ENCODE measurements at regions not wholly inside any gene's neighbourhood (a gene's known extent, or its start where the extent isn't known, plus 50 kb on each side); places are given as distances from the start of the nearest gene placed in this dataset.

GRCh38 chr11:98101329-98101728, 919.4 kb upstream of the CNTN5 start:
- DNase-seq = no peak

DNA sequence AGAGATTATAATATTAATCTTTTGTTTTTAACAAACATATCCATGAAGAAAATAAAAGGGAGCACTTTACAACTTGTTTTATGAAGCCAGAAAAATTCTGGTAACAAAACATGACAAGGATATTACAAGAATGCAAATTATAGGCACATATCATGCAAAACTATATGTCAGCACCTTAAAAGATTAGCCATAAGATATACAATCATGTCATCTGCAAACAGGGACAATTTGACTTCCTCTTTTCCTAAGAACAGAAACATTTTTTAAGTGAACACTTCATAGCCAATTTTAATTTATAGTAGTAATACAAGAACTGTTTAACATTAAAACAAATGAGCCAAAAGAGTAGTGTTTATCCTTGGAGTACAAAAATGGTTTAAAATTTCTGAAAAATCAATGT, 916.5 kb upstream of the CNTN5 start:
- DNase-seq = no peak

DNA sequence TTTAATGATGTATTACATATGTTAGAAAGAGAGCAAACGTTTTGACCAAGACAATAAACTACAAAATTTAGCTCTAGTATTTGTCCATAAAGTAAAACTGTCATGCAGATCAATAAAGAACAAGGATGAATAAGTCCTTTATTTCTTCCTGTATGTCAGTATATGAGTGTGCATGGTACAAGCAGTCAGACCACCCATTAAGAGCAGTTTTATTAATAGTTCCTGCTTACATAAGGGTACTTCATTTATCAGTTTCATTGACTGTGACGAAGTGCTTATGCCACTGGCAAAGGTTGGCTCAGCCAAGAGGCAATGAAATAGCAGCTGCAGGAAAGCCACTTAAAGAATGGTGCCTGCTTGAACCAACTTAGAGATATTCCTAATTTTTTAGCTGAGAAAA, 913.0 kb upstream of the CNTN5 start:
- DNase-seq = no peak

DNA sequence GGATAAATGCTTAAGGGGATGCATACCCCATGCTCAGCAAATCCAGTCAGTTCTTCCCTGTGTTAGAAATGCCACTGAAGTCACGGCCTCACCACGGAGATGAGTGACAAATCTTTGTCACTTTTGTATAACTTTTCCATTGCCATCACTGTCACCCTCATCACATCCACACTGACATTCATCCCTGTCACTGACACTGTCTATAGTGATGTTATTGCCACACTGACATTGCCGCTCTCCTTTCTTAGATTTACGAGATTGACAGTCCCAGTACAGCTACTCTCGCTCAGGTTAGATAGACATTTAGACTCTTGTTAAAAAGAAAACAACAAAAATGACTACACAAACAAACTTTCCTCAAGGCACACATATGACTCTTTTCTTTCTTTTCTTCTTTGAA, 910.7 kb upstream of the CNTN5 start:
- DNase-seq = no peak

DNA sequence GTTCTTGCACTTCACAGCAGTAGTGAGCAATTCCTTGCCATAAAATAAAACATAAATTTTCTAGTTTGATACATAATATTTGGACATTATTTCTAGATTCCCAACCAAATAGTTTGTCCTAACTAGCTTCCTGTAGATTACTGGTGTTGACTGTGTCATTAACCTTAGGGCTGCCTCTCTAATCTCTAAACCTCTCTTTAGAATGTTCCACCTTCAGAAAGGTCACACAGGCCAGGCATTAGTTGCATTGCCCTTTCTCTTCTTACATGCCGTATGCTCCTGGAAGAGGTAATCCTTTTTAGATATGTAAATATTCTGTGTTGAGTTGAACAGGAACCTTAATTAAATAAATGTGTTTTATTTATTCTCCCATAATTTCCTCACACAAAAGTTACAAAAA, 904.9 kb upstream of the CNTN5 start:
- no peak for DNase-seq

- DNase-seq = no peak
Observed at GRCh38 chr11:98130117-98130625, 890.6 kb upstream of the CNTN5 start.

DNA sequence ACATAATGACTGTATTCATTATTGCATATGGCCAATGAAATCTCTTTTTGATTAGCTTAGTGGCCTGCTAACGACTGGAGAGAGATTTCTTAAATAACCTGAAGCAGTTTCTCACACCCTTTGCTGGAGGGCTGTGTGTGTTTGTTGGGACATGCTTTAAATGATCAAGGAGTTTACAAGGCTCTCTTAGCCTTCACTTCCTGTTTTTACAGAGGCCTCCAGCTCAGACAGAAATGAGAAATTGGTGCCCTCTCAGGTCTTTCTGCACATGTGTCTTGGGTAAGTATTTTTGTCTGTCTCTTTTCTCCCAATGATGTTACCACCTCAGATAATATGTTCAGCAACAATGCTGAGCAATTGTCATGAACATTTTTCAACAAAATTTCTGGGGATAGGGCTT, 884.4 kb upstream of the CNTN5 start:
- no peak for DNase-seq

DNA sequence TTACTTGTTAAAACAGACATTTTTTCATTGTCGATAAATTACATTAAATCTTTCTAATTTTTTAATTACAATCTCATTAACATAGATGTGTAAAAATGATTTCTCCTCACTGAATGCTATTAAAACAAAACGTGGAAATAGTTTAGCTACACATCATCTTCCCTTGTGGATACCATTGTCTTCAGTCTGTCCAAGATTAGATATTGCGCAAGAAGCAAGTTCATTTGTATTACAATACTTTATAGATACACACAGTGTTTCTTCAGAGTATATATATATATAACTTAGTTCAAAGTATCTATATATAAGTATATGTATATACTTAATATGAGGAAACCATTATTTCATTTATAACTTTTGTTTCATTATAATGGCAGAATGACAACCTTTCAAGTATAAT, 883.3 kb upstream of the CNTN5 start:
- no peak for DNase-seq

DNA sequence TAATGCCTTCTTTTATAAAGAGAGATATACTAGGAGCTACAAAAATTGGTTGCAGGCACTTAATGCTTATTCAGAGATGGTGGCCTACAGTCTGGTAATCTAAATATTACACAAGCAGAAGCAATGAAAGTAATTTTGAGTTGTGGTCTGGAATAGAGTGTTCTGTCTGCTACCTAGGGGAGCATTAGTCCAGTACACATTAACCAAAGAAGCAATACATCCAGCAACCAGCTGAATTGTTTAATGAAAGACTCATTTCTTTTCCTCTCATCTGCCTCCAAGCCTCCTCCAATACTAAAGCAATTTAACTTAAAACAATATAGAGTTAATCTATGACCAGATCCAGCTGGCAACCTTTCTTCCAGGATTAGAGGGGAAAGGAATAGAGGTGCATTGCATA, 877.1 kb upstream of the CNTN5 start:
- DNase-seq = no peak

DNA sequence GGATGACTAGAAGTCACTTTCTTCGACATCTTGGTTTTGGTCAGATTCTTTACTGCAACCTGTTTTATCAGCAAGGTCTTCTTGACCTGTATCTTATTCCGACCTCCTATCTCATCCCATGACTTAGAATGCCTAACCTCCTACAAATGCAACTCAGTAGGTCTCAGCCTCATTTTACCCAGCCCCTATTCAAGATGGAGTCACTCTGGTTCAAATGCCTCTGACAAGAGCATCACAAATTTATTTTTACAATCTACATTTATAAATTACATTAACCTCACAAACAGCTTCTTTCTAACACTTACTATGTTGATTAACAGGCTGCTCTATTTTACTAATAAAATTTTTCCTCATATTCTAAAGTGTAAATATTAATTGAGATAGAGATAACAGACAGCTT, 867.0 kb upstream of the CNTN5 start:
- no peak for DNase-seq

- no peak for DNase-seq
Observed at GRCh38 chr11:98155696-98156095, 865.1 kb upstream of the CNTN5 start.

GRCh38 chr11:98177925-98178324, 842.8 kb upstream of the CNTN5 start:
- DNase-seq = no peak

- no peak for DNase-seq
Observed at GRCh38 chr11:98180511-98180910, 840.2 kb upstream of the CNTN5 start.

GRCh38 chr11:98180921-98181320, 839.8 kb upstream of the CNTN5 start:
- no peak for DNase-seq

DNA sequence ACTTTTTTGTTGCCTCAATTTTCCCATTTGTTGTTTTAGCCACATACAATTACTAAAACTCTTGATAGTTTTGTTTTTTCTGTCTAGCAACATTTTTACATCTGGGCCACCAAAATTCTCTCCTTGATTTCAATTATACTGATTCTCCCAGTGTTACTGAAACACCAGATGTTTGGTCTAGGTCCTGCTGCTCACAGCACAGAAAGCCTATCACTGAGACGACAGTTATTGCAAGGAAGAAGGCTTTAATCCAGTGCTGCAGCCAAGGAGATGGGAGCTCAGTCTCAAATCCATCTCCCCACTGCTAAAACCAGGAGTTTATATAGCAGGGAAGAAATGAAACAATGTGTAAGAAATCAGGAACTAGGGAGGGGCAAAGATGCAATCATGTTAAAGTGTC, 837.7 kb upstream of the CNTN5 start:
- no peak for DNase-seq

DNA sequence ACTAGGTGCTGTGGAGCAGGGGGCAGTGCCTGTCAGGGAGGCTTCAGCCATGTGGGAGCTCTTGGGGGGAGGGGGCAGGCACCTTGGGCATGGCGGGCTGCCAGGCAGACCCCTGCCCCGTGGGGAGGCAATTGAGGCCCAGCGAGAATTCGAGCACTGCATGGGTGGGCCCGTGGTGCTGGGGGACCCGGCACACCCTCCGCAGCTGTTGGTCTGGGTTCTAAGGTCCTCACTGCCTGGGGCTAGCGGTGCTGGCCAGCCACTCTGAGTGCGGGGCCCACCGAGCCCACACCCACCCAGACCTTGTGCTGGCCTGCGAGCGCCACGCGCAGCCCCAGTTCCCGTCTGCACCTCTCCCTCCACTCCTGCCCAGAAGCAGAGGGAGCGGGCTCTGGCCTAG, 835.5 kb upstream of the CNTN5 start:
- no peak for DNase-seq

GRCh38 chr11:98194611-98195010, 826.1 kb upstream of the CNTN5 start:
- DNase-seq = no peak

DNA sequence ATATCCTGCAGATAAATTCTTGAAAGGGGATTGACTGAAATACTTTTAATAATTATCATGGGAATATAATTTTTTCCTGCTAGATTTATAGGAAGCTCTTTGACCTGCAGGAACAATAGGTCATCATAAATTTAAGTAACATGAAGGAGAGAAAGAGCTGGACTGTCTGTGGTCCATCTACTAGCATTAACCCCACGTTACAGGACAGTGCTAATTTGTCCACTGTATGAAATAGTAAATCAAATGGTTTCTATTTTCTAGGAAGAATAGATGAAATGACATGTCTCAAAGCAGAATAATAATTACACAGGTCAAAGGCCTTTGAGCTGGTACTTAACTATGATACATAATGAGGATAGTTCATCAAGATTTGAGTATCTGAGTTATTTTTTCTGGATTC, 825.4 kb upstream of the CNTN5 start:
- DNase-seq = no peak

DNA sequence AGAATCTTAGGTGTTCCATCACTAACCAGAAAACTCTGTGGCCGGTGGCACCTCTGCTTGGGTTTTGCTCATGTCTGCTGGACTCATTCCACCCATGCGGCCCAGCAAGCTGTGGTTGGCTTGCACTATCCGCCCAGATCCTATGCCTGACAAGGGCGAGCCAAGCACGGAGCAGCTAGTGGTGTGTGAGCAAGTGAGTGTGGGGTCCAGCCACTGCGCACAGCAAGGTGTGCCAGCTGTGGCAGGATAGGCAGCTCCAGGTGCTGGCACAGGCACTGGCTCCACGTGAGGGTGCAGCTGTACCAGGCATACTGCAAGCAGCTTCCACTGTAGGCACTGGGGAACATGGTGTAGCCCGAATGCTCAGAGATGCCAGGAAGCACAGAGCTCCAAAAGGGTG, 813.7 kb upstream of the CNTN5 start:
- DNase-seq = no peak

DNA sequence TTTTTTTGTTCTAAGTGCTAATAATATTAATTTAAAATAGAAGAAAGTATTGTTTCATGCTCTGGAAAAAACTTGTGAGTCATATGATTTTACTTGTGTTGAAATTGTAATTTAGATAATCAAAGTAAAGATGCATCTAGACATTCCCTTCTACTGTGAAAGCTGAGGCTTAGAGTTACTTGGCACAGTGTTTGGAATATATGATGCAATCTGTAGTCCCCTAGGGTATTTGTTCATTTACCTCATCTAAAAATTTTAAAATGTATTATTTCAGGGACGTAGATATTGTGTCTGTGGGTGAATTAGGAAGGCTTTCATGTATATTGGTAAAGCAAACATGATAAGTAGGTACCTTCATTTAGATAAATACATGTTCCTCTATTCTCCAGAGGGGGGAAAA, 793.5 kb upstream of the CNTN5 start:
- DNase-seq = no peak

DNA sequence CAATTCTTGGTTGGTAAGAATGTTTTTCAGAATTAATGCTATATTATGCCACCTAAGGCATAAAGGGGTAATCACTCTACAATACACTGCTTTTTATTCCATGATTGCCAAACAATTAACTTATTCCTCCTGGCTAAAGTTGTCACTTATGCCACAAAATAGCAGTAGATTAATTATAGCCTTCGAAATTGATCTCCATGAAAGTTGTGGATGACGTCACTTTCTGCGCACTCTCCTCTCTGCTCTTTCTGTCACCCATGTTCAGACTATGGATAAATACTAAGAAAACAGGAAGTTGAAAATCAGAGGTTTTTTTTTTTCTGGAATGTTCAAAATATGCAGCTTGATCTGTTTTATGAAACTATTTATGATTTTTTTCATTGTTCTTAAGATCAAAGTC, 790.1 kb upstream of the CNTN5 start:
- no peak for DNase-seq

- DNase-seq = no peak
Observed at GRCh38 chr11:98234698-98235097, 786.1 kb upstream of the CNTN5 start.

- no peak for DNase-seq
Observed at GRCh38 chr11:98243897-98244296, 776.9 kb upstream of the CNTN5 start.

DNA sequence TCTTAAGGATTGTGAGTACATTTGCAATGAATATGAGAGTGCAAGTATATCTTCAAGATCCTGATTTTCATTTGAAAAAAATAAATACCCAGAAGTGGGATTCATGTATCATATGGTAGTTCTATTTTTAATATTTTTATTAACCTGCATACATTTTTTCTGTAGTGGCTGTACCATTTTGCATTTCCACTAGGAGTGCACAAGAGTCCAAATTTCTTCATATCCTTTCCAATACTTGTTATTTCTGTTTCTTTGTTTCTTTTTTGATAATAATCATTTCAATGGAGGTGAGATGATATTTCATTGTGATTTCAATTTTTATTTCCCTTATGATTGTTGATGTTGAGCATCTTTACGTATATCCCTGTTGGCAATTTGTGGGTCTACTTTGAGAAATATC, 759.8 kb upstream of the CNTN5 start:
- DNase-seq = no peak

DNA sequence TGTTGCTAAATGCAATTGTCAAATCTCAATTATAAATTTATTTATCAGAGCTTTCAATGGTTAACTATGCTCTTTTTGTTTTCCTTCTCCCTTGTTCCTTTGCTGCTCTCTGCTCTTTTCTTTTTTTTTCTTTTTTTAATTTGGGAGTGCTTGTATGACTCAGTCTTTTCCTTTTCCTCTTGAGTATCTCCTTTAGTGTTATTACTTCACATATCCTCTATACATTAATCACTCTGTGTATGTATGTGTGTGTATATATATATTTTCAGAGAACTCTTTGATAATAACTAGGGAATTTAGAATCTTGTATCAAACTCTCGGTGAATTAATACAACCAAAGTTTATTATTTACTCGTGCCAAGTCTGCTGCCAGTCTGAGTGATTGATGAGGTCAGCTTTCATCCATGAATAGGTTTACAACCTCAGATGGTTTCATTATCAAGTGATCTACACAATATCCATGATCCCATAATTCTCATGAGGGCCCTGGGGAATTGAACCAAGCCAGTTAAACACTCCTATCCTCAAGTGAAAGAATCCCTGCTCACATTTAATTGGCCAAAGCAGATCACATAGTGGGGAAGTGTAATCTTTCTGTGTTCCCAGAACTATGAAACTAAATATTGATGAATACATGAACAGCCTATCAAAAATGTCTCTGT, 743.4 kb upstream of the CNTN5 start:
- DNase-seq = no peak
